HG03439 (cell line): ENCODE measurements at regions not wholly inside any gene's neighbourhood (a gene's known extent, or its start where the extent isn't known, plus 50 kb on each side); places are given as distances from the start of the nearest gene placed in this dataset.

Source experiments
- ATAC-seq: cut with Tn5 transposase; IDR thresholded peaks from one replicate; pipeline ENCODE4 v1.9.1; 2021; ENCODE audit warnings: mild to moderate bottlenecking, moderate library complexity; ENCODE audit not compliant: unreplicated experiment

DNA sequence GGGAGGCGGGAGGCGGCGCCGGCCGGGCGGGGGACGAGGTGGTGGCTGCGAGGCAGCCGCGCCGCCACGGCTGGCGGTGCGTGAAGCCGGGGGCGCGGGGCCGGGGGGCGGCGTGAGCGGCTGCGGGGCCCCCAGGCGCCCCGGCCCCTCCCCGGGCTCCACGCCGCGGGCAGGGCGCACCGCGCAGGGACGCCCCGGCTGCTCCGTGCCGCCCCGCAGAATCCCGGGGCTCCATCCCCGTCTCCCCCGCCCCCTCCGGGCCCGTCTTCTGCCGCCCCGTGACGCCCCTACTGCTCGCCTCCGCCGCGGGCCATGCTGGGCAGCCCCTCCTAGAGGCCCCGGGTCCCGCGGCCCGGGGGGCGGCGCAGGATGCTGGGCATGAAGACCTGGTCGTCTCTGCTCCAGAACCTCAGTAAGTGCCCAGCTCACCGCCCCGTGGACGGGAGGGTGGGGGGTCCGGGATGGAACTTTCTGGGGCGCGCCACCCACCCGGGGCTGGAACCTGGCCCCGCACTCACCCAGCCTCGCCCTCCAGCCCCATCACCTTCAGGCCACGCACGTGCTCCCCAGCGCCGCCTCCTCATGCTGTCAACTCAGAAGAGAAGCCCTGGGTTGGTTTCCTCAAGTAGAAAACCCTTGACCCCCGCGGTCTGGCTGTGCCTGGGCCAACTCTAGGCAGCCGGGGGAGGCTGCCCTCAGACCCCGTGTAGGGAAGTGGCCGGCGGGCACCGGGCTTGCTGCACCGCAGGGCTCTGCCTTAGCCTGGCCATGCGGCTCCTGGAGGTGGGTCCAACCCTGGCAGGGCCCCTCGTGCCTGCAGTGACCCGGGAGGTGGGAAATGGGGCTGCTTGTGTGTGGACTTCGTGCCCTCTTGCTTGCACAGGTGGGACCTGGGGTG lies 150.2 kb upstream of the GSE1 start:
- no peak for ATAC-seq

DNA sequence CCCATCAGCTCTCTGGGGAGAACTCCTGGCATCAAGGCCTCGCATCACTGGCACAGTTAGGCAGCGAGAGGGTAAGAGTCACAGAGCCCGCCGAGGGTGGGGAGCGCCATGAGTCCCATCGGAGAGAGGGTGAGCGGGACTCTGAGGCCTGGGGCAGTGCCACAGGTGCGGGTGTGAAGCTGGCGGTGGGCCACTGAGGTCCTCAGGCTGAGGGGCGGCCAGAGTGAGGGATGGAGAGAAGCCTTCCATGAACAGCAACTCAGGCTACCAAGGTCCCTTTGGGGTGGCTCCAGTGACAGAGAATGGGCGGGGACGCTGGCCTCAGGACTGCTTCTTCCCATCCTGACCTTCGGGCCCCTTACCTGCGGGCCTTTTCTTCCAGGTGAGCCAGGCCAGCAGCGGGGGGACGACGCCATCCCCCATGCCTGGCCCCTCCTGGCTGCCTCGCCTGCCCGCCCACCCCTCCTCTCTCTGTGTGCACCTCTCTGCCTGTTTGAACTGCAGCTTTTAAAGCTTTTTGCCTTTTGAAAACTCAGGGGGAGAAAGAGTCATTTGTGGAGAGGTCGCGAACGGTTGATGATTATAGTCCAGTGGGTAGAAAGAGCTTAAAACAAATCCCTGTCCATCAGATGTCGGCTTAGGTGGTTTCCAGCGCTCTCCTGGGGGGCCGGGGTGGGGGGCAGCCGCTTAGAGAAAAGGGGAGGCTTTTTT lies 149.3 kb upstream of the GSE1 start:
- ATAC-seq, result no peak

DNA sequence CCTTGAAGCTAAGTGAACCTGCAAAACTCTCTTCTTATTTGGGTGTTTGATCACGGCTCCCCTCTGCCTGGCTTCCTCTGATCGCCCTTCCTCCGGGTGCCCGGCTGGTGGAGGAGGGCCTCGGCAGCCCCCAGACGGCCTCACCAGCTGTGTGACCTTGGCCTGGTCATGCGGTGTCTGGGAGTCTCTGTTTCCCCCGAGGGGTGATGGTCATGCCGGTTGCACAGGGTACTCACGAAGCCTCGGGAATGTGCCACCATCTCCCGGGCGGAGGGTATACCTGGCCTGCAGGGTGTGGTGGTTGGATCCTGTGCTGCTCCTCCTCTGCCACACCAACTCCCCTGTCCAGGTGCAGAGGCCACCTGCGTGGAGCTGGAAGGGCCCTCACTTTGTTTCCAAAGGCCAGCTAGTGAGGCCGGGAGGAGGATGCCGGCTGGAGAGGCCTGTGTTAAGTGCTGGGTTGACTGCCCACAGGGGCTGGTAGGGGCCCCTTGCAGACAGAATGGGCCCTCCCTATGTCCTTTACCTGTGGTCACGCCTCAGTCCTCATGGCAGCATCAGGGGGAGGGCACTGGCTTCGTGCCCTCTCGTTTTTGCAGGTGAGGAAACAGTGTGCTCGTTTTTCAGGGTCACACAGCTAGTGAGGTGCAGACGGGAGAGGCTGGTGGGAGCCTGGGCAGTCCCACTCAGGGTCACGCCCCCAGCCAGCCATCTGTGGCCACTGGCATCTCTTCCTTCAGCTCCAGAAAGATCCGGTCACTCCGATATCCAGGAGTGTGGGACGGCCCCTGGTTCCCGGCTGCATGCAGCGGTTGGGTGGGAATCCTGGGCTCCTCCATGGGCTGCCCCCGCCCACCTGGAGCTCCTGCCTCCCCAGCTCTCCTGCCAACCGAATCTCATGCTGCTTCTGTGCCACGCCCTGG lies 148.5 kb upstream of the GSE1 start:
- ATAC-seq, result no peak

DNA sequence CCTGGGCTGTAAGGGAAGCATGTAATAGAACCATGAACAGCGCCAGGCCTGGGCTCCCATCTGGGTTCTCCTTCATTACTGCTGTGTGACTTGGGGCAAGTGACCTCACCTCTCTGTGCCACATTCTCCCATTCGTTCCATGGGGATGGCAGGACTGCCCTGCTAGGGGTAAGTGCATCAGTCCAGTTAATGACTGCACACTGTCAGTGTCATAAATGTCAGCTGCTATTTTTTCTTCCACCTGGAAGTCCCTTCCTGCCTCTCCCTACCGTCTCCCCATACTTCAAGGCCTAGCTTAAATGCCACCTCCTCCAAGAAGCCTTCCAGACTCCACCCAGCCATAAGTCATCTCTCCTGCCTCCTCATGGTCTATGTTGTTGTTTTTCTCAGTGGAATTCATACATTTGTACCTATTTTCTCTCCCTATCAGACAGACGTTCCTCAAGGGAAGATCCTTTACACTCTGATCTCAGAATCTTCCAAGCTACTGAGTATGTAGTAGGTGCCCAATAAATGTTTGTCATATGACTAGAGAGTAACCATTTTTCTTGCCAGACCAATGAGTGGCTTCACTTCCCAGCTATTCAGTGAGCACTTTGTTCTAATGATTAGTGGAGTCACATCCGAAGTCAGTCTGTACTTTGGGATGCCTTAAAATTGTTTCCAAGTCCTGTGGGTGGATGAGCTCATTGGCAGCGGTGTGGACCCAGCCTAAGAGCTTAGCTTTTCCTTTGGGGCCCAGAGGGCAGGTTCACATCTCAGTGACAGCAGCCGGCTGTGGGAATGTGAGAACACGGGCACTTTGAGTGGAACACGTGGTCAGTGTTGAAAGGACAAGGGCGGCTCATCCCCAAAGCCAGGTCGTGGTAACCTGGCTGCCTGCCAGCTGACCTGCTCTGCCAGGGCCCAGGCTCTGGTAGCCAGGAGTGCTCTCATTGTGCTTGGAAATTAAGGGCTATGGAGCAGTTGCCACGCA lies 147.5 kb upstream of the GSE1 start:
- no peak for ATAC-seq

DNA sequence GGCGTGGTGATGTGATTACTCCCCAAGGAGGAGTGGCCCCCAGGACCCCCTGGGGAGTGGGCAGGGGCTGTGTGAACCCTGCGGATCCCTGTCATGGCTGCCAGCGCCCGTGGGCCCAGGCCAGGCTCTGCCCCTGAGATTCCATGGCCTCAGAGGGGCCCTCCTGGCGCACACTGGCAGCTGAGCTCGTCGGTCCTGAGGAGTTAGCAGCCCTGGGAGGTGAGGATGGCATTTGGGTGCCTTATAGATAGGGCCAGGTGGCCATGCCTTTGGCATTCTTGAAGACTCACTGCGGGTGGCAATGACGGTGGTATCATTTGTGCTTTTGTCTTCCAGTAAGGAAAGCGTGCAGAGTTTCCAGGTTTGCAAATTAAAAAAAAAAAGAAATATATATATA lies 146.8 kb upstream of the GSE1 start:
- no peak for ATAC-seq

DNA sequence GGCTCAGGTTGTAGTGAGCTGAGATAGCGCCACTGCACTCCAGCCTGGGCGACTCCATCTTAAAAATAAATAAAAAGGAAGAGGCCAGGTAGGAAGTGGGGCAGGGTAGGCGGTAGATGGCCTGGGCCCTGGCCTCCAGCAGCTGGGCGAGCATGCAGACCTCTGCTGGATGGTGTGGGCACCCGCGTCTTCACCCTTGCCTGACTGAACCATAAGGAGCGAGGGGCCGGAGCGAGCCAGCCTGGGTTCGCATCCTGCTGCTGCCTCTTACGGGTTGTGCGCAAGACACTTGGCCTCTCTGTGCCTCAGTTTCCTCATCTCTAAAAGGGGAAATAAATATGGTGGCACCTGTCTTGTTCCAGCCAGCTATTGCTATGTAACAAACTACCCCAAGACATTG lies 146.1 kb upstream of the GSE1 start:
- no peak for ATAC-seq

DNA sequence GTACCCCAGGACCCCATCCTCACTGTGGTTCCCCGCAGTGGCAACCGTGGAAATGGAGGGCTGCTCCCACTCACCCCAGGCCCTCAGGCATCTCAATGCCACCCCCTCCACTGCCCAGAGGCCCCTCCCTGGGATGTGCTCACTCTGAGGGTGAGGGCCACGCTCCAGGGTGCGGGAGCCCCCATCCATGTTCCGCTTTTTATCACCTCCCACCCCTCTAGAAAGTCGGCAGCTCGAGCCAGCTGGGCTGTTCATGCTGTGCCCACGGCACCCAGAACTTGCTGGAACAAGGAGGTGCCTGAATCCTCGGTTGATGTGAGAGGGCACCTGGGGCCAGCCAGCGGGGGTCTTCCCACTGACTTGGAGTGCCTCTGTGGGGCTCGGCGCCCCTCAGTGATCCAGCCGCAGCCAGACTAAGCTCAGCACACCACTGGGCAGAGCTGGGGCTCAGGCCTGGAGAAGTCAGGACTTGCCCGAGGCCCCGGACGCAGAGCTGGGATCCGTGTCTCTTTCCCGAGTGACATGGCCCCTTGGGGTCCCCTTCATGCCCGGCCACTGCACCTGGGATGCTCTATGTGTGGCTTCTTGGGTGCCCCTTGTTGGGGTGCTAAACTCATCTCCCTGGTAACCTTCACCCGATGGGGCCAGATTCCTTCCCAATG lies 143.1 kb upstream of the GSE1 start:
- no peak for ATAC-seq

DNA sequence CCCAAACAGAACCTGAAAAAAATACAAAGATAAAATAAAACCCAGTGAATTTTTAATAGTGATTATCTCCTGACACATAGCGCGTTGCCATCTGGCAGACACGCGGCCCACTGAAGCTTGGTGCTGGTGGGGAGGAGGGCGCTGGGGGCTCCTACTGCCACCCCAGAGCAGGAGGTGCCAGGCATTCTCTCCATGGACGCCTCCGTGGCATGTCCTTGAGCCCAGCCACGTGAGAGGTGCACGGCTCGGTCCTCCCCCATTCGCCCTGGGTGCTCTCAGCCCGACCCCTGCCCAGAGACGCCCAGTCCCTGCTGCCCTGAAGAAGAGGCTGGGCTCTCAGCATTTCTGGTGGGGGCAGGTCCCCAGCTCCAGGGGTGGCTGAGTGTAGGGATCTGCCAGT lies 142.2 kb upstream of the GSE1 start:
- ATAC-seq, result no peak

DNA sequence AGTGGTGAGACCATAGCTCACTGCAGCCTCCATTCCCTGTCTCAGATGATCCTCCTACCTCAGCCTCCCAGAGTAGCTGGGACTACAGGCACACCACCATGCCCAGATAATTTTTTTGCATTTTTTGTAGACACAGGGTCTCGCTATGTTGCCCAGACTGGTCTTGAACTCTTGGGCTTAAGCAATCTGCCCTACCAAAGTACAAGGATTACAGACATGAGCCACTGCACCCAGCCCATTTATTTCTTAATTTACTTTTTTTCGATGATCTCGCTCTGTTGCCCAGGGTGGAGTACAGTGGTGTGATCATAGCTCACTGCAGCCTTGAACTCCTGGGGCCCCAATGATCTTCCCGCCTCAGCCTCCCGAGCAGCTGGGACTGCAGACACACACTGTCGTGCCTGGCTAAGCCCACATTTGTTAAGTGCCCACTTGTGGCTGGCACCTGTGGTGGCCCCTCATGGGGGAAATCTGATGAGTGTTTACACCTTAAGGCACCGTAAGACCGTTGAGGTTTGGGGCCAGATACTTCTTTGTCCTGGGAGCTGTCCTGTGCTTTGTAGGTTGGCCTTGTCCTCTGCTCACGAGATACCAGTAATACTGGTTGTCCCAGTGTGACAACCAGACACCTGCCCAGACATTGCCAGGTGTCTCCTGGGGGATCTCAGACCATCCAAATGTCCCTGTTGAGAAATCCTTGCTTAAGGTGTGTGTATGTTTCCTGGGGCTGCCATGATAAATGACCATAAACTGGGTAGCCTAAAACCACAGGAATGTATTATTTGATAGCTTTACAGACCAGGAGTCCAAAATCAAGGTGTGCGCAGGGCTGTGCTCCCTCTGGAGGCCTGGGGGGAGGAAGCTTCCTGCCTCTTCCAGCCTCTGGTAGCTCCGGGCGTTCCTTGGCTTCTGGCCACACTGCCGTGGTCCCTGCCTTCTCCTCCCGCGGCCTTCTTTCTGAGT lies 141.4 kb upstream of the GSE1 start:
- no peak for ATAC-seq

DNA sequence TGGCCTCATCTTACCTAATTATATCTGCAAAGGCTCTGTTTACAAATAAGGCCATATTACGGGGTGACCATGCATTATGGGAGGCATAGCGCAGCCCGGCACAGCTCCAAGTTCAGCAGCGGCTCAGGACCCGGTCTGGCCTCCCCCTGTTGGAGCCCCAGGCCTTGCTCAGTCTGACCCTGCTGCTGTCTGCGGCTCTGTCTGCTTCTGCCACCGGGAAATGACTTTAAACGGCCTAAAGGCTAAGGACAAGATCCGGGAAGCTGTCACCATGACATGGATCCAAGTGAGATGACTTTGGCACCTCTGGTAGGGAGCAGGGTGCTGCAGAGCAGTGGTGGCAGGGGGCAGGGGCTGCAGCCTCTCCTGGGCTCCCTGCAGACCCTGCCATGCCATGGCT lies 140.6 kb upstream of the GSE1 start:
- ATAC-seq, result no peak

DNA sequence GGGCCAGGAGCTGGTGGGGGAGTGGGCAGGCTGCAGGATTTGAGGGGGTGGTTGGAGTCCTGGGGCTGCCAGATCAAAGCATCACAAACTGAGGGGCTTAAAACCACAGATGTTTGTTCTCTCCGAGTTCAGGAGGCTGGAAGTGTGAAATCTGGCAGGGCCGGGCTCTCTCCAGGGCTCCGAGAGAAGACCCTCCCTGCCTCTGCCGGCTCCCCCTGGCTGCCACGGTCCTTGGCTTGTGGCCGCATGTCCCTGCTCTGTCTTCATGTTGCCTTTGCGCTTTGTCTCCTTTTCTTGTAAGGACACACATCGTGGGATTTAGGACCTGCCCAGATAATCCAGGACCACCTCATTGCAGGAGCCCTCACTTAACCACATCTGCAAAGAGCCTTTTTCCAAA lies 139.8 kb upstream of the GSE1 start:
- ATAC-seq, result no peak

DNA sequence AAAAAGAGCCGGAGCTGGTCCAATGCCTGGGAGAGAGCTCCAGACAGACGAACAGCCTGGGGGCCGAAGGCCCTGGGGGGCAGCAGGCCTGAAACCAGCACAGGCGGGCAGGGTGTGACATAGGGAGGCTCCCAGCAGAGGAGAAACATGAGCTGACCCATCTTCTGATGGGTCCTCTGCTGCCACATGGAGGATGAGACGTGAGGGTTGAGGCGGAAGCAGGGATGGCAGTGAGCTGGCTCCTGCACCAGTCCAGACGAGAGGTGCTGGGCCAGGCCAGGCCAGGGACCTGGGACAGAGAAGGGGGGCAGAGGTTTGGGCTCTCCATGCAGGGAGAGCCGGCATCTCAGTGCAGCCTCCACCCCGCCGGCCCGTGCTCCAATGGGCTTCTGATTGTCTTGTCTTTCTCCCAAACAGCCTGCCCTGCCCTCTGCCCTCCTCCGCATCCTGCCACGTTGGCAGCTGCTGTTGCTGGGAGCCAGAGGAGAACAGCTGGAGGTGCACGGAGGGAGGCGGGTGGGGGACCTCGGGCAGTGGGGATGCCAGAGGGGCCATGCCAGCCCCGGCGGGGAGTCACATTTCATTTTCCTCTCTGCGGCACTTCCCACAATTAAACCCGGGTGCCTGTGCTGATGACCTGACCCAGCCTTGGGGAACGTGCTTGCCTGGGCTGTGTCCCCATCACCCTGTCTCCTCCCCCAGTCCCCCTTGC lies 139.1 kb upstream of the GSE1 start:
- no peak for ATAC-seq

DNA sequence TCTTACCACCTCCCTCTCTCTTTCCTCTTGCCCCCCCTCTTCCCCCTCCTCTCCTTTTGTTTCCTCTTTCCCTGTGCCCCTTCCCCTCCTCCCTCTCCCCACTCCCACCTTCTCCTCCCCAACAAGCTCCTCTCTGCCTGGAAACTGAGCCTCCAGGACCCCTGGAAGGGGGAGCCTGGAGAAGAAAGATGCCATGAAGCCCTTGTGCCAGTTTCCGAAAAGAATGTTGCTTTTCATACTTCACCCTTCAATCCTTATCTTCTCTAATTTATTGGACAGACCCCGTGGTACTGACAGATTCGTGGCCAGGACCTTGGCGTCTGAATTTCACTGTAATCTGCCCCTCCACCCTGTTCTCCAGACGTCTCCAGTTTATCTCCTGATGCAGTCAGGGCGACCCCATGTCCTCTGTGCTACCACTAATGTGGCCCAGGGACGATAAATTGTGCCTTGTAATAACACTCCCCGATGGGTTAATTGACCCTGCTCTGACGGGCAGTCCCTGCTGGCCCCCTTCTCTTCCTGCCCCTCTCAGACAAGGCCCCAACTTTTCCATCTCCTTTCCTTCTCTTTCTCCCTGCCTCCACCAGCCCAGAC lies 138.4 kb upstream of the GSE1 start:
- ATAC-seq, result no peak

DNA sequence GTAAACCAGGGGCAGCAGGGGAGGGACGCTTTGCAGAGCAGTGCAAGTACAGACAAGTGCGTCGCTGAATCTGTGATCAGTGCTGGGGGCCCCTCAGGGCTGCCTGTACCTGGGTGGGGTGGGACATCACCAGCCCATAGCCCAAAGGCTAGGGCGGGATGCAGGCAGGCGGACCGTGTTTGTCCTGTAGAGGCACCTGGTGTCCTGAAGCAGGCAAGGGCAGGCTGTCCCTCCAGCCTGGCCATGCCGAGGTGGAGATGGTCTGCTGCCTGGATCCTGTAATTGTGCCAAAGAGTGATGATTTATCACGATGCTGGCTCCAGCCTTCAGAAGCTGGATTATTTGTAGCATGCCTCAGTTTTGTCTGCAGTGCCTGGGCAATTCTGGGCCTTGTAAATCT lies 137.9 kb upstream of the GSE1 start:
- no peak for ATAC-seq

DNA sequence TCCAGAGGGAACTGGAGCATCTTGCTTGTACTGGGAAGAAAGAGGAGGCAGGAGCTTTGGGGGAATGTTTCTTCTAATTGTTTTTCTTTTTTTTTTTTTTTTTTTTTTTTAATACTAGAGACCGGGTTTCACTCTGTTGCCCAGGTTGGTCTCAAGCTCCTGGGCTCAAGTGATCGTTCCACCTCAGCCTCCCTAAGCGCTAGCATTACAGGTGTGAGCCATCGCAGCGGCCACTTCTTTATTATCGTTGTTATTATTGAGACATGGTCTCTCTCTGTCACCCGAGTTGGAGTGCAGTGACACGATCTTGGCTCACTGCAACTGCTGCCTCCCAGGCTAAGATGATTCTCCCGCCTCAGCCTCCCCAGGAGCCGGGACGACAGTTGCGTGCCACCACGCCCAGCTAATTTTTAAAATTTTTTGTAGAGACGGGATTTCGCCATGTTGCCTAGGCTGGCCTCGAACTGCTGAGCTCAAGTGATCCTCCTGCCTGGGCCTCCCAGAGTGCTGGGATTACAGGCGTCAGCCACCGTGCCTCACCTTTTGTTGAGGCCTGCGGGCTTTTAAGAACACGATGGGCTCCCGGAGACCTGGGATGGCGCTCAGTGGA lies 137.3 kb upstream of the GSE1 start:
- no peak for ATAC-seq

- no peak for ATAC-seq
Measured at GRCh38 chr16:85476389-85476788, 136.7 kb upstream of the GSE1 start.

DNA sequence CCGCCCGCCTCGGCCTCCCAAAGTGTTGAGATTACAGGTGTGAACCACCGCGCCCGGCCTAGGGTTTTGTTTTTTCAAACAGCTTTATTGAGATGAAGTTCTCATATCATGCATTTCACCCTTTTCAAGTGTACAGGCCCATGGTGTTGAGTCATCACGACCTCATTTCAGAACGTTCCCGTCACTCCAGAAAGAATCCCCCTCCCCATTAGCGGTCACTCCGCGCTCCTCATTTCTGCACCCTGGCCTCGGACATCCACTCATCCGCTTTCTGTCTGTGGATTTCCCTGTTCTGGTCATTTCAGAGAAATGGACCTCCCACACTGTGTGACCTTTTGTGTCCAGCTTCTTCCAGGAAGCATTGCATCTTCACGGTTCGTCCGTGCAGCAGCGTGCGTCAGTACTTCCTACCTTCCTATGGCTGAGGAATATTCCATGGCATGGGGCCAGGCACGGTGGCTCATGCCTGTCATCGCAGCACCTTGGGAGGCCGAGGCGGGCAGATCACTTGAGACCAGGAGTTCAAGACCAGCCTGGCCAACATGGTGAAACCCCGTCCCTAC lies 135.2 kb upstream of the GSE1 start:
- no peak for ATAC-seq
